Lower leg skin (tissue), 3 donors: ENCODE measurements at regions not wholly inside any gene's neighbourhood (a gene's known extent, or its start where the extent isn't known, plus 50 kb on each side); places are given as distances from the start of the nearest gene placed in this dataset.

Experiments
- POLR2A ChIP-seq, 2 donors: fragments of 450-650 bp; IDR thresholded peaks; one replicate each; pipeline ENCODE4 v1.6.1; 2016 to 2017; ENCODE audit warnings: antibody characterized with exemption in 2 of 2, mild to moderate bottlenecking in 1 of 2, moderate library complexity in 1 of 2
- TF ChIP-seq, protein P1 (sequence below), 3 donors: fragments of 450-650 bp; IDR thresholded peaks; one replicate each; pipeline ENCODE4 v1.5.1; 2016; ENCODE audit warnings: antibody characterized with exemption in 3 of 3, mild to moderate bottlenecking in 3 of 3, moderate library complexity in 2 of 3

DNA sequence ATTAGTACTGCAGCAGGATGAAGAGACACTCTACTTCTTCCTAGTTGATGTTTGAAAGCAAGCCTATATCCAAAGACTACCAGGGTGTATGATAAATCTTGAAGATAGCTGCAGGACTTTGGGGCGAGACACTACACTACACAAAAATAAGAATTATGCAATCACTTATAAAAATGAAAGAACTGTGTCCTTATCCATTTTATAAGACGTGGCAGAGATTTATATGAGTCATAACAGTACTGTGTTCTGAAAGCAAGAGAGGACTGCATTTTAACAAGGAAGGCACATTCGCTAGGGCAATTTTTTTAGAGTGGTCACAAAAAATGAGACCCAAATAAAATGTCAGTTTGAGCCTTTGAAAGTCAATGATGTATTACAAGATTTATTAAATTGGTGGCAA, 617.0 kb upstream of the LINC00305 start:
- TF ChIP-seq, protein P1, sequence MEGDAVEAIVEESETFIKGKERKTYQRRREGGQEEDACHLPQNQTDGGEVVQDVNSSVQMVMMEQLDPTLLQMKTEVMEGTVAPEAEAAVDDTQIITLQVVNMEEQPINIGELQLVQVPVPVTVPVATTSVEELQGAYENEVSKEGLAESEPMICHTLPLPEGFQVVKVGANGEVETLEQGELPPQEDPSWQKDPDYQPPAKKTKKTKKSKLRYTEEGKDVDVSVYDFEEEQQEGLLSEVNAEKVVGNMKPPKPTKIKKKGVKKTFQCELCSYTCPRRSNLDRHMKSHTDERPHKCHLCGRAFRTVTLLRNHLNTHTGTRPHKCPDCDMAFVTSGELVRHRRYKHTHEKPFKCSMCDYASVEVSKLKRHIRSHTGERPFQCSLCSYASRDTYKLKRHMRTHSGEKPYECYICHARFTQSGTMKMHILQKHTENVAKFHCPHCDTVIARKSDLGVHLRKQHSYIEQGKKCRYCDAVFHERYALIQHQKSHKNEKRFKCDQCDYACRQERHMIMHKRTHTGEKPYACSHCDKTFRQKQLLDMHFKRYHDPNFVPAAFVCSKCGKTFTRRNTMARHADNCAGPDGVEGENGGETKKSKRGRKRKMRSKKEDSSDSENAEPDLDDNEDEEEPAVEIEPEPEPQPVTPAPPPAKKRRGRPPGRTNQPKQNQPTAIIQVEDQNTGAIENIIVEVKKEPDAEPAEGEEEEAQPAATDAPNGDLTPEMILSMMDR (IDR thresholded peaks at IDR 0.05): no peak
- no peak for TF ChIP-seq POLR2A (IDR thresholded peaks at IDR 0.05)
